ENCODE measurements at regions not wholly inside any gene's neighbourhood (a gene's known extent, or its start where the extent isn't known, plus 50 kb on each side); places are given as distances from the start of the nearest gene placed in this dataset.

DNA sequence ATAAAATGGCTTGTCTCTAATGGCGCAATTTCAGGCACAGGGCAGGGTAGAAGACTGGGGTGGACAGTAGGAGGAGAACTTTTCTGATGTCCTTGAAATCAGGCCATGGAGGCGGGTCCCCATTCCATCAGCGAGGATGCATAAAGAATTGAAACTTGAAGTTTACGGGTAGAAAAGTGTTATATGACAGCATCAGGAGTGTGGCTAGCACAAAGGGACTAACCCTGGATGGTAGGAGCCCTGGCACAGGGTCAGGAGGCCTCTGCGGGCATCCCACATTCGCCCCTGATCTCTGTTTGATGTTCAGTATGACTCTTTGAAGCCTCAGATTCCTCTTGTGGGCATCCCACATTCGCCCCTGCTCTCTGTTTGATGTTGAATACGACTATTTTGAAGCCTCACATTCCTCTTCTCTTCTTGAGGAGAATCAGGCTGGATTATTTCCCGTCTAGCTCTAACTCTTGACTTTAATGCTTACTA is 94.8 kb upstream of the ADRA1B start:
- TF ChIP-seq, protein P1, sequence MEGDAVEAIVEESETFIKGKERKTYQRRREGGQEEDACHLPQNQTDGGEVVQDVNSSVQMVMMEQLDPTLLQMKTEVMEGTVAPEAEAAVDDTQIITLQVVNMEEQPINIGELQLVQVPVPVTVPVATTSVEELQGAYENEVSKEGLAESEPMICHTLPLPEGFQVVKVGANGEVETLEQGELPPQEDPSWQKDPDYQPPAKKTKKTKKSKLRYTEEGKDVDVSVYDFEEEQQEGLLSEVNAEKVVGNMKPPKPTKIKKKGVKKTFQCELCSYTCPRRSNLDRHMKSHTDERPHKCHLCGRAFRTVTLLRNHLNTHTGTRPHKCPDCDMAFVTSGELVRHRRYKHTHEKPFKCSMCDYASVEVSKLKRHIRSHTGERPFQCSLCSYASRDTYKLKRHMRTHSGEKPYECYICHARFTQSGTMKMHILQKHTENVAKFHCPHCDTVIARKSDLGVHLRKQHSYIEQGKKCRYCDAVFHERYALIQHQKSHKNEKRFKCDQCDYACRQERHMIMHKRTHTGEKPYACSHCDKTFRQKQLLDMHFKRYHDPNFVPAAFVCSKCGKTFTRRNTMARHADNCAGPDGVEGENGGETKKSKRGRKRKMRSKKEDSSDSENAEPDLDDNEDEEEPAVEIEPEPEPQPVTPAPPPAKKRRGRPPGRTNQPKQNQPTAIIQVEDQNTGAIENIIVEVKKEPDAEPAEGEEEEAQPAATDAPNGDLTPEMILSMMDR (IDR thresholded peaks at IDR 0.05; ENCODE audit: partially characterized antibody, unreplicated experiment): no peak
- Mint-ChIP-seq H3K36me3 (ENCODE audit: unreplicated experiment) (no peaks in the 10 kb centered on the region), H3K27me3 (ENCODE audit: unreplicated experiment) (peaks cover 1% of the 10 kb centered on the region), H3K9me3 (ENCODE audit: unreplicated experiment) (no peaks in the 10 kb centered on the region), H3K27ac (ENCODE audit: unreplicated experiment) (no peak overlapping the region), H3K4me1 (ENCODE audit: low read depth, unreplicated experiment) (no peaks in the 10 kb centered on the region), H3K4me3 (ENCODE audit: unreplicated experiment) (no peak overlapping the region)
- DNase-seq: no peak

GRCh38 chr5:159824188-159825161 is 91.8 kb upstream of the ADRA1B start:
- peaks cover 1% of the 10 kb centered on the region for H3K27me3 Mint-ChIP-seq (ENCODE audit: unreplicated experiment)
- H3K4me3 Mint-ChIP-seq (ENCODE audit: unreplicated experiment): no peak overlapping the region
- no peaks in the 10 kb centered on the region for H3K9me3 Mint-ChIP-seq (ENCODE audit: unreplicated experiment)
- no peak for DNase-seq
- H3K27ac Mint-ChIP-seq (ENCODE audit: unreplicated experiment): no peak overlapping the region
- H3K4me1 Mint-ChIP-seq (ENCODE audit: low read depth, unreplicated experiment): no peaks in the 10 kb centered on the region
- H3K36me3 Mint-ChIP-seq (ENCODE audit: unreplicated experiment): no peaks in the 10 kb centered on the region
- TF ChIP-seq, protein P1 (IDR thresholded peaks at IDR 0.05; ENCODE audit: partially characterized antibody, unreplicated experiment): no peak

DNA sequence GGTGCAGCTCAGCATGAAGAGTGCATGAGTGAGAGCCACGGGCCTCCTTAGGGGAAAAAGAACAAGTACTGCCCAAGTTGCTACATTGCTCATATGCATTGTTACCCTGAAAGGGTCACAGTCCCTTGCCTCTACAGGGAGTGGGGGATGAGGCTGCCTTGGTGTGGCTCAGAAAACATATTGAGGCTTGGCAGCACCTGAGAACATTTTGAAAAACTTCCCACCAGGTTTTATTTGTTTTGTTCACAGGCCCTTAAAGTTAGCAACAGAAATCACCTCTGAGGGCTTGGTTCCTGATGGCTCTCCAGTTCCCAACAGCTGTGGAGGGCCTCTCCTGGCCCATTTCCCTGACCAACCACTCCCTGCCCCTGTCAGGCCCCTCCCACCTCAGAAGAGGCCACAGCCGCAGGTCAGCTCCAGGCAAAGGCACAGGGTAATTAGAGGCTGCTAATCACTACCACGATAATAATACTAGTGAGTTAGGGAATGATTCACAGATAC is 90.7 kb upstream of the ADRA1B start:
- DNase-seq: no peak
- Mint-ChIP-seq H3K9me3 (ENCODE audit: unreplicated experiment) (no peaks in the 10 kb centered on the region), H3K4me3 (ENCODE audit: unreplicated experiment) (no peak overlapping the region), H3K36me3 (ENCODE audit: unreplicated experiment) (no peaks in the 10 kb centered on the region), H3K4me1 (ENCODE audit: low read depth, unreplicated experiment) (no peaks in the 10 kb centered on the region), H3K27me3 (ENCODE audit: unreplicated experiment) (peaks cover 1% of the 10 kb centered on the region), H3K27ac (ENCODE audit: unreplicated experiment) (no peak overlapping the region)
- TF ChIP-seq, protein P1 (IDR thresholded peaks at IDR 0.05; ENCODE audit: partially characterized antibody, unreplicated experiment): no peak

DNA sequence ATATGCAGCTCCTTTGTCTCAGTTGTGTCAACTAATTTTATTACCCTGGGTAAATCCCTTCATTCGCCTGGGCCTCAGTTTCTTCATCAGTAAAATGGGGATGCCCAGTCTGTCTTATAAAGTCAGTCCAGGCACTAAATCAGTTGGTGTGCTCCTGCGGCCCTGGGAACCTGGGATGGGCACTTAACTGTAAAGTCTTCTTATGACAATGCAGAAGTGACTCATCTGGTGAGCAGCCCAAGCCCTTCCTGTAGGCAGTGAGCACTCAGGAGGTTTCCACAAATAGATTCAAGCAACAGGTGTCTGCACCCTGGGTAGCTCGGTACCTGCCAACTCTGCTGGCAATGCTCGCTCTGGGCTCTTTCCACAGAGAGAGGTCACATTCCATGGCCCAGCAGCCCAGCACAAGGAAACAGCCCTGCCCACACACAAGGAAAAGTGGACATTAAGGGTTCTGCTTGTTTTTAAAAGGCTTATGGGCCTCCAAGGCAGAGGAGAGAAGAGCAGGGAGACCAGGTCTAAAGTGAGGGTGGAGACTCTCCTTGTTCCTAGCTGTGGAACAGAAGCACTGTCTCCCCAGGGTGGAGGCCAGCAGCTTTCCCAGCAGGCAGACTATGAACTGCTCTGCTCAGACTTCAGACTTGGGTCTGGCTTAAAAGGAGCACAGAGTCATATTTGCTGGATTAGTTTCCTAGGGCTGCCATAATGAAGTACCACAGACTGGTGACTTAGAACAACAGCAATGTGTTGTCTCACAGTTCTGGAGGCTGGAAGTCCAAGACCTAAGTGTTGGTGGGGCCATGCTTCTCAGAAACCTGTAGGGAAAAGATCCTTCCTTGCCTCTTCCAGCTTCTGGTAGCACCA is 89.7 kb upstream of the ADRA1B start:
- Mint-ChIP-seq H3K4me1 (ENCODE audit: low read depth, unreplicated experiment) (no peaks in the 10 kb centered on the region), H3K36me3 (ENCODE audit: unreplicated experiment) (no peaks in the 10 kb centered on the region), H3K27me3 (ENCODE audit: unreplicated experiment) (peaks cover 1% of the 10 kb centered on the region), H3K9me3 (ENCODE audit: unreplicated experiment) (no peaks in the 10 kb centered on the region), H3K27ac (ENCODE audit: unreplicated experiment) (no peak overlapping the region), H3K4me3 (ENCODE audit: unreplicated experiment) (no peak overlapping the region)
- no peak for DNase-seq
- TF ChIP-seq, protein P1 (IDR thresholded peaks at IDR 0.05; ENCODE audit: partially characterized antibody, unreplicated experiment): no peak
